Stomach smooth muscle (tissue), 2 donors: ENCODE measurements at regions not wholly inside any gene's neighbourhood (a gene's known extent, or its start where the extent isn't known, plus 50 kb on each side); places are given as distances from the start of the nearest gene placed in this dataset.
"Not testable (repeated sequence)": the region's sequence is repeated elsewhere in the genome, so short reads cannot be mapped to it uniquely, and the experiment has no call there.

Experiments
- H3K27ac ChIP-seq: one replicate; pipeline ENCODE4 v1.7.0; 2013; ENCODE audit warnings: mild to moderate bottlenecking, low read length, inconsistent platforms
- H3K27me3 ChIP-seq, 2 donors: one replicate each; pipeline ENCODE4 v1.7.0; 2013; ENCODE audit warnings: low read length in 2 of 2; ENCODE audit not compliant: insufficient read depth in 2 of 2, control insufficient read depth in 1 of 2
- H3K36me3 ChIP-seq, 2 donors: one replicate each; pipeline ENCODE4 v1.7.0; 2013; ENCODE audit warnings: low read length in 2 of 2; ENCODE audit not compliant: control insufficient read depth in 2 of 2, insufficient read depth in 2 of 2
- H3K4me1 ChIP-seq: one replicate; pipeline ENCODE4 v1.7.0; 2013; ENCODE audit warnings: low read length; ENCODE audit not compliant: control insufficient read depth, insufficient read depth
- H3K4me3 ChIP-seq, 2 donors: one replicate each; pipeline ENCODE4 v1.7.0; 2013; ENCODE audit warnings: low read length in 2 of 2
- H3K9ac ChIP-seq, 2 donors: one replicate each; pipeline ENCODE4 v1.7.0; 2013; ENCODE audit warnings: low read length in 2 of 2, mild to moderate bottlenecking in 1 of 2
- H3K9me3 ChIP-seq, 2 donors: one replicate each; pipeline ENCODE4 v1.7.0; 2013; ENCODE audit warnings: low read length in 2 of 2; ENCODE audit not compliant: control insufficient read depth in 2 of 2
- donor health status: healthy.
- donor health status: Pancreatic carcinoma.

DNA sequence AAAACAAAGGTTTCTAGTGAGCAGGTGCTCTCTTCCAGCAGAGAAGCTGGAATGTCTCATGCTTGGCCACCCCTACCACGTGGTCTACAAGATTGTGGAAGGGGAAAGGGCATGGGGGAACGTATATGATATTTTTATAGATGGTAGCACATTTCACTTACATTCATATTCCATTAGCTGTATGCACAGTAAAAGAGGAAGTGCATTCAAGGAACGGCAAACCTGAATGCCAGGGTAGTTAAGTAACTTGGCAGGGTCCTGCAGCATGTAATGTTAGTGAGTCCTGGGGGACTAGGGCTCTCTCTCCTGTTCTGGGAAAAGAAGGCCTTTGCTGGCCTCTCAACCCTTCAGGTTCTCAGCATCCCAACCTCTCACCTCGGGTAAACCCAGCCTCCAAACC is 319.5 kb upstream of the NBPF12 start:
- not testable (repeated sequence) for H3K4me3 ChIP-seq, H3K4me1 ChIP-seq, H3K27ac ChIP-seq, H3K27me3 ChIP-seq, H3K9me3 ChIP-seq, H3K36me3 ChIP-seq, H3K9ac ChIP-seq

DNA sequence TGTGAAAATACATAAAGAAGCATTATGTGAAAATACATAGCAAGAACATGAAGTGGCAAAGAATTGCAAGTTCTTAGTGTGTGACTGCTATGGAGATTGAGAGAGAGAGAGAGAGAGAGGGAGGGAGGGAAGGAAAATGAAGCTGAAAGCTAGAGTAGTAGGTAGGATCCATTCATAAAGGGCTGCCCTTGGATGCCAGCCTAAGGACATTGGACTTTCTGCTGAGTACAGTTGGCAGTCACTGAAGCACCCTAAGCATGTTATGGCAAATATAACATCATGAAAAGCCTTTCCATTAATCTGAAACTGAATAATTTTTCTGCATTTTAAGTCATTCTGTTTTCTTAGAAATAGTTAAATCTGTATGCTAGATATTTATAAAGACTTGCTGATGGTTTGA is 333.4 kb upstream of the NBPF12 start:
- not testable (repeated sequence) for H3K27me3 ChIP-seq, H3K27ac ChIP-seq, H3K36me3 ChIP-seq, H3K4me1 ChIP-seq, H3K9me3 ChIP-seq, H3K4me3 ChIP-seq, H3K9ac ChIP-seq

DNA sequence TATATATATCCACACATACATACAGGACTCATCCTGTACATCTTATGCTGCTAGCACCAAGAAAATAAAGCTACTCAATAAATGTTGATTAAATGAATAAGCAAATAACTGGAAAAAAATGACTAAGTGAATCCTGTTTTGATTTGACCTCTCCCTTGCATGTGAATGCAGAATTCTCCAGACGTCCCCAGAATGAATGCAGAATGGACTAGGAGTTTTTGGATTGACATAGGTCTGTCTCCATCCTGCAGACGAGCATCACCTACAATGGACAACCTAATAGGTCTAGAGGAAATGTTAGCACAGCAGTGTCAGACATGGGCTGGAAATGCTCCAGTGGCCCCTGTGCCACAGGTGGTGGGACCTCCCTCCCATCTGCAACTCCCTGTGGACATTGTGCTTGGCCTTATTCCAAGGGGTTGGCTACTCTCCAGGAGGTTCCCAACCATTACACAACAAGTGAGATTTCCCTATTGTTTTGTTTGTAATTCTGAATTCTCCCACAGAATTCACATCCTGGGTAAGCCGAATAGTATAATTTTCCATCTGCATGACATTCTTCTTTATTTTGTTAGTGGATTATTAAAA is 337.3 kb upstream of the NBPF12 start:
- H3K9me3 ChIP-seq, H3K27ac ChIP-seq, H3K27me3 ChIP-seq, H3K4me3 ChIP-seq, H3K4me1 ChIP-seq, H3K9ac ChIP-seq, H3K36me3 ChIP-seq: not testable (repeated sequence)

DNA sequence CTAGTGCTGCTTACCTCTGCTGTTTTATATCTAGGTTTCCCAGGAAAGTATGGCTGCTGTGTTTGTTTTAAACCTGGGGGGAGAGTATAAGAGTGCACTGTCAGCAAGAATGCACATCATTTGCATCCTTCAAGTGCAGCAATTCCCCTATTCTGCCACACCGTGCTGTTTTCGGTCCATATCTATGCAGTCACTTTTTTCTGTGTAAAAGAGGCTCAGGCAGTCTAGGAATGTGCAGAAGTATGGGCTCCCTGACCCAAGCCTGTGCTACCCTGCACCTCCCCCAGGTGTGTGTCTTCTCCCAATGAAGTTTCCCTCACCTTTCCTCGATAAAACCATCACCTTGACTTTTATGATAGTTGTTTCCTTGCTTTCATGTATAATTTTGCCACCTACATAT is 338.2 kb upstream of the NBPF12 start:
- not testable (repeated sequence) for H3K4me3 ChIP-seq, H3K27me3 ChIP-seq, H3K27ac ChIP-seq, H3K4me1 ChIP-seq, H3K9ac ChIP-seq, H3K9me3 ChIP-seq, H3K36me3 ChIP-seq

DNA sequence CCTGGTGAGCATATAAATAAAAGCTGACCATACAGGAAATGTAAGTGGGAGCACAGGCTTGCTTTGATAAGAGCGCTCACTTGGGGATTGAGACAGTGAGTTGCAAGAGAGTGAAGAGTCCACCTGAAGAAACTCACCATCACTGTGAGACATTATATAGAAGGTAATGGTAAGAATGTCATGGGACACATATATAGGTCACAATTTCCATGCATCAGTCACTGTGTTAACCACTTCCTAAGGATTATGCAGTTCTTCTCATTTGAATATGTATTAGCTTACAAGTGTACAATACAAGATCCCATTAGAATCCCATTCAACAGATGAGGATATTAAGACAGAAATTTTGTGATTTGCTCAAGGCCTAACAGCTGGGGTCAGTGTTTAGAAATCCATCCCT is 352.4 kb upstream of the NOTCH2NLA start:
- not testable (repeated sequence) for H3K9ac ChIP-seq, H3K27ac ChIP-seq, H3K36me3 ChIP-seq, H3K27me3 ChIP-seq, H3K9me3 ChIP-seq, H3K4me3 ChIP-seq, H3K4me1 ChIP-seq

DNA sequence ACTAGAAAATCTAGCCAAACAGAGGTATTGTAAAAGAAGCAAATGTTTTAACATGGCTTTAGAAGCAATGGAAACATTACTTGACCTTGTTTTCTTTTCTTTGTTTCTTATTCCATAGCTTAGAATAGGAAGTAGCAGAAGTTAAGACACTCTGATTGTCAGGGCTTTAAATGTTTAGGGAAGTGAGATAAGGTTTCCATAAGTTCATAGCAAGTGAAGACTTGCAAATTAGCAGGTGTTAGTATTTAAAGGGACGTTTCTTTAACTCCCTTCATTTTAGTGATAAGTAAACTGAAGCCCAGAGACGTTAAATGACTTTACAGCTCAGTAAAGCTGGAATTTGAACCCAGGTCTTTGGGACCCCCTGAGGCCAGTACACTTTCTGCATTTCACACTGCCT is 338.7 kb upstream of the NOTCH2NLA start:
- not testable (repeated sequence) for H3K9ac ChIP-seq, H3K36me3 ChIP-seq, H3K4me3 ChIP-seq, H3K9me3 ChIP-seq, H3K4me1 ChIP-seq, H3K27ac ChIP-seq, H3K27me3 ChIP-seq

DNA sequence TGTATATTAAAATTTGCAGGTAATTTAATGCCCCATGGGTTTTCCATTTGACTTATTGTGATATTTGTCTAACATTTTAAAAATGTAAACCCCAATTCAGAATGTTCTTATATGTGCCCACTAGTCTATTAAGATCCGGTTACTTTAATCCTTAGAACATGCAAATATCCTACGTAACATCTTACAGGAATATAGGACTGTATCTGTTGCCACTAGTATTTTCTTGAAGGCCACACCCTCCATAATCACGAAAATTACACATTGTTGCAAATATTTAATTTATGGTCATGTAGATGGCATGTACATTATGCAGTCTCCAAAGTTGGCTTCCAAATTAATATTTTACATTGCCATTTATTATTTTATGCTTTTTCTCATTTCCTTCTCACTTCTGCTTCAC is 329.2 kb upstream of the NOTCH2NLA start:
- H3K27me3 ChIP-seq, H3K36me3 ChIP-seq, H3K4me3 ChIP-seq, H3K9me3 ChIP-seq, H3K27ac ChIP-seq, H3K4me1 ChIP-seq, H3K9ac ChIP-seq: not testable (repeated sequence)

DNA sequence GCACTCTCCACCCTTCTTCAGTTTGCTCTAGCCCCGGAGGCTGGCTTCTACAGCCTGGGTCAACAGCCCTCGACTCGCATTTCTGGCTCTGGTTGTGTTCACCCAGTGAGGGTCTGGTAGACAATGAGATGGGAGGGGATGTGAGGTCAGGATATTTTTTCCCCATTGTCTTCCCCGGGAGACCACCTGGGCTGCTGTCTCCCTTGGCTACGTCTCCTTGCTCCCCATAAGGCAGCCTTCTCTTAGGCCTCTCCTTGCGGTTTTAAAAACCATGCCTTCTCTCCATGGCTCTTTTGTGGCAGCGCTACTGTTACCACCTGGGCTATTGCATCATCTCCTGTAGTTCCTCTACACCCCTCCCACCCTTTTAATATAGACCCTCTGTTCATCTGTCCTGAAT is 327.6 kb upstream of the NOTCH2NLA start:
- H3K9me3 ChIP-seq, H3K27me3 ChIP-seq, H3K9ac ChIP-seq, H3K36me3 ChIP-seq, H3K27ac ChIP-seq, H3K4me3 ChIP-seq, H3K4me1 ChIP-seq: not testable (repeated sequence)

DNA sequence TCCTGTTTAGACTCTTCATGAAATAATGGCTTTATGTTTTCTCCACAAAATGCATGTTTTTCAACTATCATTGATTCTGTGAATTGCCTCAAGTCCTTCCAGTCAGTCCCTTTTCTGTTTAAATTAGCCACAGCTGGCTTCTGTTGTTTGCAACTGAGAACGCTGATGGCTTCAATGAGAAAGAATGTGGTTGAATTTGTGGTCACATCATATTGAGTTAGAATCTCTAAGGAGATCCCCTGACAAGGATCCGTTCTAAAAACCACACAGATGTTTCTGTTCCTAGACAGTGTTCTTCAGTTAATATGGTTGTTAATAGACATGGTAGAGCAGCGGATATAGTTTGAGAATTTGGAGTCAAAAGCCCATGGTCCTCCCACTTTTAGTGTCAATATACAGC is 323.6 kb upstream of the NOTCH2NLA start:
- not testable (repeated sequence) for H3K9ac ChIP-seq, H3K9me3 ChIP-seq, H3K27me3 ChIP-seq, H3K4me3 ChIP-seq, H3K36me3 ChIP-seq, H3K4me1 ChIP-seq, H3K27ac ChIP-seq

DNA sequence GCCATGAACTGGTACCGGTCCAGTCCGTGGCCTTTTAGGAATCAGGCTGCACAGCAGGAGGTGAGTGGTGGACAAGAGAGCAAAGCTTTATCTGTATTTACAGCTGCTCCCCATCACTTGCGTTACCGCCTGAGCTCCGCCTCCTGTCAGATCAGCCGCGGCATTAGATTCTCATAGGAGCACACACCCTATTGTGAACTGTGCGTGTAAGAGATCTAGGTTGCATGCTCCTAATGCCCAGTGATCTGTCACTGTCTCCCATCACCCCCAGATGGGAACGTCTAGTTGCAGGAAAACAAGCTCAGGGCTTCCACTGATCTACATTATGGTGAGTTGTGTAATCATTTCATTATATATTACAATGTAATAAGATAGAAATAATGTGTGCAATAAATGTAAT is 319.9 kb upstream of the NOTCH2NLA start:
- not testable (repeated sequence) for H3K27ac ChIP-seq, H3K27me3 ChIP-seq, H3K9me3 ChIP-seq, H3K4me3 ChIP-seq, H3K9ac ChIP-seq, H3K4me1 ChIP-seq, H3K36me3 ChIP-seq

DNA sequence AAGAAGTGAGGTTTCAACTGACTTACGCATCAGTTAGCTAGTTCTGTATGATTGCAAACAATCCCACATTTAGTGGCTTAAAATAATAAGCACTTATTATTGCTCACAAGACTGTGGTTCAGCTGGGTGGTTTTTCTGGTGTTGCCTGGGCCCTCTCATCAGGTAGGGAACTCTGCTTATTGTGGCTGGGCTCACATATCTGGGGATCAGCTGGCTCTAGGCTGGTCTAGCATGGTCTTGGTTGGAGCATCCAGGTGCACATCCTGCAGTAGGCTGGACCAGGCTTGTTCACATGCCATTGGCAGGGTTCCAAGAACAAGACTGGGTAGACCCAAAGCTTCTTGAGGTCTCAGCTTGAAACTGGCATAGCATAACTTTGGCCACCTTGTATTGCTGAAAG is 317.4 kb upstream of the NOTCH2NLA start:
- H3K27ac ChIP-seq, H3K4me1 ChIP-seq, H3K27me3 ChIP-seq, H3K36me3 ChIP-seq, H3K9me3 ChIP-seq, H3K9ac ChIP-seq, H3K4me3 ChIP-seq: not testable (repeated sequence)
